Lower leg skin (tissue), 3 donors: ENCODE measurements at regions not wholly inside any gene's neighbourhood (a gene's known extent, or its start where the extent isn't known, plus 50 kb on each side); places are given as distances from the start of the nearest gene placed in this dataset.
"Not testable (repeated sequence)": the region's sequence is repeated elsewhere in the genome, so short reads cannot be mapped to it uniquely, and the experiment has no call there.

Experiments used
- CTCF ChIP-seq, 3 donors: fragments of 450-650 bp; IDR thresholded peaks; one replicate each; pipeline ENCODE4 v1.5.1; 2016; ENCODE audit warnings: antibody characterized with exemption in 3 of 3, mild to moderate bottlenecking in 3 of 3, moderate library complexity in 2 of 3
- POLR2A ChIP-seq, 2 donors: fragments of 450-650 bp; IDR thresholded peaks; one replicate each; pipeline ENCODE4 v1.6.1; 2016 to 2017; ENCODE audit warnings: antibody characterized with exemption in 2 of 2, mild to moderate bottlenecking in 1 of 2, moderate library complexity in 1 of 2

- TF ChIP-seq CTCF, POLR2A (IDR thresholded peaks at IDR 0.05): not testable (repeated sequence)
Observed at GRCh38 chr2:132039609-132040236, 122.0 kb downstream of the ANKRD30BL start.
